ENCODE measurements at regions not wholly inside any gene's neighbourhood (a gene's known extent, or its start where the extent isn't known, plus 50 kb on each side); places are given as distances from the start of the nearest gene placed in this dataset.

- WGBS, 2 donors: 33 to 60% methylated on average over 1 of the region's 1 CpG
- H3K9me3 ChIP-seq: no peaks in the 10 kb centered on the region
- intact Hi-C loops (cut with DNase I): no loop called here
These were observed 1047.6 kb upstream of the ACO1 start for GRCh38 chr9:31336841-31337240.

DNA sequence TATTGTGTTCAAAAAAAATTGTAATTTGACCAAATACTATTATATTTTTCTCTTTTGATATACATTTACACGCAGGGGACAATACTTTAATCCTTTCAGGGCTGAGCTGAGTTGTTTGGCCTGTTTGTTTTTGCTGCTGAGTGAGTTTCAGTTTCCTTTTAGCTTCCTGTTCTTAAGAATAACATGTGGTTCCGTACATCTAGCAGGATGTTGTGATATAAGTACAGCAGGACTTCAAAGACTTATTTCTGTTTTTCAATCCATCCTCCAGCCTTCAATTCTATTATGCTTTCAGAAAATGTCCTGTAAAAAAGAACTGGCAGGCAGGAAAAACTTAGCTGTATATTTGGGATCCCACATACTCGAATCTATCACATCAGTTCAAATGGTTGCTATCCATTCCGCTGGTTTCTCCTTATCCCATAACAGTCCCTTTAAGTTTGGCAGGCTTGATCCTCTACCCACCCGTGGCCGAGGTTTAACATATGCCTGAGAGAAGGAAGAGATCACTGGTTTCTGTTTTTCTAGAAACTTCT, 1037.3 kb upstream of the ACO1 start:
- intact Hi-C loops (cut with DNase I): no loop called here
- no peak for DNase-seq
- Histone ChIP-seq H3K27me3 (no peaks in the 10 kb centered on the region), H3K4me3 (replicated peaks in 1 of 3) (peak overlapping the region in 1 of 3 donors; percentile 16), H3K4me1 (no peaks in the 10 kb centered on the region), H3K36me3 (no peaks in the 10 kb centered on the region), H3K9me3 (peaks cover 8% of the 10 kb centered on the region), H3K27ac (peak overlapping the region in 2 of 3 donors; percentile 38 to 61)
- 32% methylated on average over 6 of the region's 6 CpGs for whole genome bisulfite sequencing, 2 donors
- TF ChIP-seq CTCF (IDR thresholded peaks at IDR 0.05): no peak
- TF ChIP-seq POLR2A (IDR thresholded peaks at IDR 0.05): no peak

More at GRCh38 chr9:31336841-31337240, 1047.6 kb upstream of the ACO1 start:
- no peaks in the 10 kb centered on the region for H3K27me3 ChIP-seq
- no peak overlapping the region for H3K27ac ChIP-seq
- TF ChIP-seq POLR2A (IDR thresholded peaks at IDR 0.05) (no peak), CTCF (IDR thresholded peaks at IDR 0.05) (no peak)
- H3K36me3 ChIP-seq: no peaks in the 10 kb centered on the region
- peaks cover 2 to 14% of the 10 kb centered on the region in 2 donors for H3K4me1 ChIP-seq
- no peak overlapping the region for H3K4me3 ChIP-seq (replicated peaks in 1 of 3)
- no peak for DNase-seq

DNA sequence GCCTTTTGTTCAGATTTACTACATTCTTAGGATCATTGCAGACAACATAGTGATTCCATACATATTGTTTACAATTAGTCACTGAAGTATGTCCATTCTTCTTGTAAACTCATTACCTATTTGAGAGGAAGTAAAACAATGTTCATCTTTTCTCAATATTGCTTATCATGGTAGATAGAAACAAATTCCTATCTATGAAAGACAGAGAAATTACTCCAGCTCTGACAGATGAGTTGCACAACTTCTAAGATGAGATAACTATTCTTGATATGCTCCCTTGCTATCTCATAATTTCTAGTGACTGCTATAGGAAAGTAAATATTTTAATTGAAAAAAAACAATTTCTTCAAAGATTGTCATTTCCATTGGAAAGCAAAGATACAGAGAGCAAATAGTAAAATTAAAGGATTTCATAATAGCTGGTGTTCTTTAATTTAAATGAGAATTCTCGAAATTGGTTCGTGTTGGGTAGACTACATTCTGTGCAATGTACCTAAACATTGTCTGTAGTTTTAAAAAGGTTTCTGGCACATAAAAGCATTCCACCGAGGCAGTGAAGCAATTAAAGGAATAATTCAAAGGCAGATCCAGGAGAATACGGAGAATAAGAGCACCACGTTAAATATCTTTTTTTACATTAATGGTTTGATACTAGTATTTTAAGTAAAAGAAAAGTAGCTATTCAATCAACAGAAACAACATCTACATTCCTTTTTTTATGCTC, 1029.1 kb upstream of the ACO1 start:
- WGBS, 2 donors: 38 to 40% methylated on average over 5 of the region's 5 CpGs
- intact Hi-C loops (cut with DNase I): no loop called here
- Histone ChIP-seq H3K27me3 (no peaks in the 10 kb centered on the region), H3K36me3 (no peaks in the 10 kb centered on the region), H3K4me3 (replicated peaks in 1 of 3) (no peak overlapping the region), H3K27ac (no peak overlapping the region), H3K9me3 (no peaks in the 10 kb centered on the region), H3K4me1 (no peaks in the 10 kb centered on the region)
- TF ChIP-seq POLR2A (IDR thresholded peaks at IDR 0.05) (no peak), CTCF (IDR thresholded peaks at IDR 0.05) (no peak)
- no peak for DNase-seq

DNA sequence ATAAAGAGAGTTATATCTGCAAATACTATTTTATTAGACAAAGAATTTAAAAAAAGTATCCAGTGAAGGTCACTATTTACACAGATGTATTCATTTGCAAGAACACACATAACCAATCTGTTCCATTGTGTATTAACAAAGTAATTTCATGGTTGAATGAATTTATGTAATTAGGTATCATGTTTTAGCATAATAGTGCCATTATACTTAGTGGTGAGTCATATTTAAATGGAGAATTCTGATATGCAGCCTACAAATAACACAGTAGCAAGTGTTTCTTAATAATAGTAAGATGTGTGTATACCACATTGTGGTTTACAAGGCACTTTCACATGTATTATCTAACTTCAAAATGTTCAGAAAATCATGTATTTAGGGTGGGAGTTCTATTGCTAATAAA, 1028.5 kb upstream of the ACO1 start:
- intact Hi-C loops (cut with DNase I): no loop called here

More for the DNA sequence above, 1028.5 kb upstream of the ACO1 start:
- no peaks in the 10 kb centered on the region for H3K36me3 ChIP-seq
- no peaks in the 10 kb centered on the region for H3K9me3 ChIP-seq
- no peak overlapping the region for H3K4me3 ChIP-seq (replicated peaks in 1 of 3)
- no peaks in the 10 kb centered on the region for H3K27me3 ChIP-seq
- TF ChIP-seq POLR2A (IDR thresholded peaks at IDR 0.05): no peak
- no peak for TF ChIP-seq CTCF (IDR thresholded peaks at IDR 0.05)
- DNase-seq: no peak
- H3K4me1 ChIP-seq: no peaks in the 10 kb centered on the region
- no peak overlapping the region for H3K27ac ChIP-seq

Data from thyroid gland (tissue), 4 donors.